IMR-90 (cell line): ENCODE measurements at regions not wholly inside any gene's neighbourhood (a gene's known extent, or its start where the extent isn't known, plus 50 kb on each side); places are given as distances from the start of the nearest gene placed in this dataset.
"Not testable (repeated sequence)": the region's sequence is repeated elsewhere in the genome, so short reads cannot be mapped to it uniquely, and the experiment has no call there.

Experiments used
- ATAC-seq: fragments of 200-7000 bp; cut with Tn5 transposase; 2 replicates; pipeline ENCODE4 v1.9.1; 2020; ENCODE audit warnings: low read depth, mild to moderate bottlenecking, moderate library complexity
- BruUV-seq: library from RNA; stranded (reverse); fragments of 400-500 nt; replicated peaks from 2 replicates; lab custom pipeline; 2021; lab: Mats Ljungman, UMichigan
- CTCF ChIA-PET: fragments of 300-600 bp; formaldehyde crosslinking; extraction: SDS; loops from one replicate; lab custom pipeline; 2021; ENCODE audit warnings: antibody characterized with exemption; lab: Yijun Ruan, JAX
- POLR2A ChIA-PET: fragments of 300-600 bp; sonication (Branson Sonifier 250); formaldehyde crosslinking; loops from one replicate; lab custom pipeline; 2022; ENCODE audit warnings: antibody characterized with exemption; ENCODE audit not compliant: unreplicated experiment; lab: Charles Lee
- DNase-seq: peaks from one replicate; pipeline ENCODE4 v3.0.0; 2013
- H2AFZ ChIP-seq: replicated peaks from 2 replicates; pipeline ENCODE3; 2013; ENCODE audit warnings: low read length, mild to moderate bottlenecking; ENCODE audit not compliant: poor library complexity
- H2AK5ac ChIP-seq: 2 replicates; pipeline ENCODE4 v1.6.1; 2013; ENCODE audit warnings: low read depth, low read length, inconsistent platforms
- H2AK9ac ChIP-seq: replicated peaks from 2 replicates; pipeline ENCODE3; 2013; ENCODE audit warnings: mild to moderate bottlenecking, low read depth, low read length, moderate library complexity; ENCODE audit not compliant: poor library complexity
- H2BK120ac ChIP-seq: 2 replicates; pipeline ENCODE4 v1.6.1; 2013; ENCODE audit warnings: low read depth, low read length, inconsistent platforms
- H2BK15ac ChIP-seq: 3 replicates; pipeline ENCODE4 v1.6.1; 2013; ENCODE audit warnings: low read depth, low read length, inconsistent platforms
- H2BK20ac ChIP-seq: 2 replicates; pipeline ENCODE4 v1.6.1; 2013; ENCODE audit warnings: low read depth, mild to moderate bottlenecking, inconsistent platforms, low read length, moderate library complexity
- H2BK5ac ChIP-seq: 2 replicates; pipeline ENCODE4 v1.6.1; 2013; ENCODE audit warnings: mild to moderate bottlenecking, low read depth, low read length, inconsistent platforms; ENCODE audit not compliant: poor library complexity, severe bottlenecking
- H3K14ac ChIP-seq: replicated peaks from 2 replicates; pipeline ENCODE4 v1.6.1; 2013; ENCODE audit warnings: low read depth, low read length, inconsistent platforms
- H3K18ac ChIP-seq: 2 replicates; pipeline ENCODE4 v1.6.1; 2013; ENCODE audit warnings: low read depth, low read length, control low read depth
- H3K23ac ChIP-seq: 2 replicates; pipeline ENCODE4 v1.6.1; 2013; ENCODE audit warnings: low read depth, low read length, inconsistent platforms
- H3K27ac ChIP-seq: 2 replicates; pipeline ENCODE4 v1.5.1; 2013; ENCODE audit warnings: mild to moderate bottlenecking, control low read depth, low read length; ENCODE audit not compliant: insufficient read depth
- H3K27me3 ChIP-seq: 2 replicates; pipeline ENCODE4 v1.6.1; 2013; ENCODE audit warnings: low read length; ENCODE audit not compliant: control insufficient read depth, insufficient read depth
- H3K36me3 ChIP-seq: 2 replicates; pipeline ENCODE4 v1.6.1; 2013; ENCODE audit warnings: low read length, mixed read lengths; ENCODE audit not compliant: control insufficient read depth, insufficient read depth
- H3K4ac ChIP-seq: 2 replicates; pipeline ENCODE4 v1.6.1; 2013; ENCODE audit warnings: low read depth, low read length, inconsistent platforms
- H3K4me1 ChIP-seq: 2 replicates; pipeline ENCODE4 v1.6.1; 2013; ENCODE audit warnings: low read length, mixed read lengths; ENCODE audit not compliant: control insufficient read depth, insufficient read depth
- H3K4me2 ChIP-seq: 2 replicates; pipeline ENCODE4 v1.6.1; 2013; ENCODE audit warnings: low read depth, mild to moderate bottlenecking, control low read depth, low read length, moderate library complexity
- H3K4me3 ChIP-seq: 2 replicates; pipeline ENCODE4 v1.5.1; 2013; ENCODE audit warnings: low read depth, mild to moderate bottlenecking, control low read depth, low read length, moderate library complexity; ENCODE audit not compliant: insufficient read depth
- H3K56ac ChIP-seq: 2 replicates; pipeline ENCODE4 v1.6.1; 2013; ENCODE audit warnings: low read length, inconsistent platforms; ENCODE audit not compliant: insufficient read depth; ENCODE audit errors: extremely low read depth
- H3K79me1 ChIP-seq, 2 experiments: 2 replicates each; pipeline ENCODE4 v1.6.1; 2013; ENCODE audit warnings: low read length in 2 of 2, inconsistent platforms in 1 of 2, low read depth in 1 of 2
- H3K9ac ChIP-seq: 2 replicates; pipeline ENCODE4 v1.6.1; 2013; ENCODE audit warnings: low read depth, low read length, control low read depth
- H3K9me1 ChIP-seq: 2 replicates; pipeline ENCODE4 v1.6.1; 2013; ENCODE audit warnings: low read length, inconsistent platforms; ENCODE audit not compliant: insufficient read depth
- H3K9me3 ChIP-seq: 2 replicates; pipeline ENCODE4 v1.6.1; 2013; ENCODE audit warnings: low read length; ENCODE audit not compliant: control insufficient read depth, insufficient read depth
- H4K20me1 ChIP-seq: 2 replicates; pipeline ENCODE4 v1.6.1; 2013; ENCODE audit warnings: low read length, inconsistent platforms; ENCODE audit not compliant: insufficient read depth
- H4K5ac ChIP-seq: 2 replicates; pipeline ENCODE4 v1.6.1; 2013; ENCODE audit warnings: mild to moderate bottlenecking, low read depth, low read length, control low read depth
- H4K8ac ChIP-seq, 2 experiments: 2 replicates each; pipeline ENCODE4 v1.6.1; 2013; ENCODE audit warnings: low read depth in 2 of 2, low read length in 2 of 2, control low read depth in 1 of 2, inconsistent platforms in 1 of 2
- H4K91ac ChIP-seq: 2 replicates; pipeline ENCODE4 v1.6.1; 2013; ENCODE audit warnings: low read depth, low read length, inconsistent platforms; ENCODE audit not compliant: insufficient read depth
- WGBS, 2 experiments: methylation state at CpG; one replicate each; pipeline versions ENCODE4 v1.1.5 to v1.1.7; 2013; ENCODE audit warnings: missing lambda C conversion rate in 2 of 2; ENCODE audit not compliant: insufficient read length in 1 of 2; ENCODE audit errors: extremely low coverage in 2 of 2; 5-methylcytosine and 5-hydroxymethylcytosine counted together
- dilution Hi-C: fragments of 300-500 bp; cut with HindIII; formaldehyde crosslinking; loops from one replicate; pipeline ENCODE4 v1.14.3; 2018; ENCODE audit warnings: low sequenced_read_pairs; ENCODE audit not compliant: unreplicated experiment
- in situ Hi-C: fragments of 300-500 bp; cut with MboI; formaldehyde crosslinking; loops from 3 replicates; pipeline ENCODE4 v1.14.3; 2019; ENCODE audit warnings: low sequenced_read_pairs, inconsistent platforms, mixed read lengths
- intact Hi-C: fragments of 100-400 bp; cut with micrococcal nuclease; formaldehyde crosslinking; loops from 2 replicates; pipeline ENCODE4 v1.10.0; 2022

- DNase-seq, H3K4me1 ChIP-seq, H3K4me3 ChIP-seq, H3K4me2 ChIP-seq, H3K9ac ChIP-seq, ATAC-seq, BruUV-seq, CTCF ChIA-PET, H2BK20ac ChIP-seq, H4K8ac ChIP-seq, in situ Hi-C loops, H2AK5ac ChIP-seq, H2AK9ac ChIP-seq, H3K9me1 ChIP-seq, H3K23ac ChIP-seq, H2BK15ac ChIP-seq, H3K27ac ChIP-seq, dilution Hi-C loops, H3K9me3 ChIP-seq, H3K79me1 ChIP-seq, POLR2A ChIA-PET, H2BK120ac ChIP-seq, H3K27me3 ChIP-seq, H4K5ac ChIP-seq, H4K20me1 ChIP-seq, H3K18ac ChIP-seq, intact Hi-C loops, H3K4ac ChIP-seq, H2BK5ac ChIP-seq, H2AFZ ChIP-seq, H3K14ac ChIP-seq, H3K36me3 ChIP-seq, H4K91ac ChIP-seq, H3K56ac ChIP-seq: not testable (repeated sequence)
- 87% methylated on average over 3 of the region's 28 CpGs; no CpG with 5 or more reads in 1 of the 2 experiments for WGBS, 2 experiments
Observed at GRCh38 chr5:29191269-29192048, 2002.0 kb upstream of the CDH6 start.

GRCh38 chr5:29190398-29190797 is 2003.1 kb upstream of the CDH6 start:
- H2BK120ac ChIP-seq, H3K23ac ChIP-seq, H4K5ac ChIP-seq, H3K79me1 ChIP-seq, H2BK15ac ChIP-seq, CTCF ChIA-PET, H3K27ac ChIP-seq, DNase-seq, H3K36me3 ChIP-seq, H4K8ac ChIP-seq, H3K27me3 ChIP-seq, H3K9me1 ChIP-seq, H3K9me3 ChIP-seq, ATAC-seq, H4K20me1 ChIP-seq, POLR2A ChIA-PET, H2AFZ ChIP-seq, H3K9ac ChIP-seq, dilution Hi-C loops, BruUV-seq, H2BK20ac ChIP-seq, H2BK5ac ChIP-seq, H3K56ac ChIP-seq, H4K91ac ChIP-seq, H3K18ac ChIP-seq, H3K4me3 ChIP-seq, H3K4ac ChIP-seq, H3K4me1 ChIP-seq, H2AK9ac ChIP-seq, H3K14ac ChIP-seq, in situ Hi-C loops, H3K4me2 ChIP-seq, H2AK5ac ChIP-seq, intact Hi-C loops: not testable (repeated sequence)
- no CpG with 5 or more reads among the region's 1 CpG for WGBS, 2 experiments
